DOHH2 (cell line): ENCODE measurements at regions not wholly inside any gene's neighbourhood (a gene's known extent, or its start where the extent isn't known, plus 50 kb on each side); places are given as distances from the start of the nearest gene placed in this dataset.

ENCODE experiments used
- H3F3A ChIP-seq: fragments of 200-600 bp; sonication (generic), shearing (Covaris generic); 2 replicates; pipeline ENCODE4 v1.6.0; 2016; ENCODE audit warnings: antibody characterized with exemption, mild to moderate bottlenecking; ENCODE audit not compliant: control insufficient read depth, insufficient read depth
- H3K27ac ChIP-seq: fragments of 200-600 bp; sonication (generic); 2 replicates; pipeline ENCODE4 v1.5.1; 2014; ENCODE audit warnings: low read depth, mild to moderate bottlenecking, low read length, moderate library complexity
- H3K27me3 ChIP-seq: fragments of 200-600 bp; sonication (generic); 2 replicates; pipeline ENCODE4 v1.6.1; 2014; ENCODE audit warnings: mild to moderate bottlenecking, low read length, mixed read lengths; ENCODE audit not compliant: control insufficient read depth
- H3K36me3 ChIP-seq: fragments of 200-600 bp; sonication (generic); 2 replicates; pipeline ENCODE4 v1.6.1; 2014; ENCODE audit warnings: mild to moderate bottlenecking, low read length, moderate library complexity, mixed read lengths; ENCODE audit not compliant: control insufficient read depth
- H3K4me1 ChIP-seq: fragments of 200-600 bp; sonication (generic); 2 replicates; pipeline ENCODE4 v1.6.1; 2014; ENCODE audit warnings: mild to moderate bottlenecking, low read length, mixed read lengths; ENCODE audit not compliant: control insufficient read depth
- H3K4me2 ChIP-seq: fragments of 200-600 bp; sonication (generic); 2 replicates; pipeline ENCODE4 v1.6.0; 2014; ENCODE audit warnings: mild to moderate bottlenecking, low read length, moderate library complexity
- H3K4me3 ChIP-seq: fragments of 200-600 bp; sonication (generic); 2 replicates; pipeline ENCODE4 v1.5.1; 2014; ENCODE audit warnings: mild to moderate bottlenecking, low read length, mixed read lengths
- H3K79me2 ChIP-seq: fragments of 200-600 bp; sonication (generic); 2 replicates; pipeline ENCODE4 v1.6.1; 2014; ENCODE audit warnings: mild to moderate bottlenecking, low read length, mixed read lengths; ENCODE audit not compliant: control insufficient read depth
- H3K9me2 ChIP-seq: fragments of 200-600 bp; sonication (generic); replicated peaks from 2 replicates; pipeline ENCODE4 v1.6.1; 2014; ENCODE audit warnings: mild to moderate bottlenecking, low read length, mixed read lengths; ENCODE audit not compliant: control insufficient read depth
- H3K9me3 ChIP-seq: fragments of 200-600 bp; sonication (generic); 2 replicates; pipeline ENCODE4 v1.6.1; 2014; ENCODE audit warnings: antibody characterized with exemption, low read length, mixed read lengths; ENCODE audit not compliant: control insufficient read depth, insufficient read depth
- H4K20me1 ChIP-seq: fragments of 200-600 bp; sonication (generic); 2 replicates; pipeline ENCODE4 v1.6.0; 2014; ENCODE audit warnings: low read depth, mild to moderate bottlenecking, antibody characterized with exemption, low read length, moderate library complexity; ENCODE audit not compliant: control insufficient read depth, insufficient read depth
- CTCF ChIP-seq: fragments of 200-600 bp; sonication (generic); IDR thresholded peaks from one replicate; pipeline ENCODE4 v1.5.1; 2014; ENCODE audit warnings: antibody characterized with exemption, mild to moderate bottlenecking, low read depth, low read length; ENCODE audit not compliant: poor library complexity, severe bottlenecking
- EZH2phosphoT487 ChIP-seq: fragments of 200-600 bp; sonication (generic); IDR thresholded peaks from 2 replicates; pipeline ENCODE4 v1.6.1; 2017; ENCODE audit warnings: borderline replicate concordance, mild to moderate bottlenecking, antibody characterized with exemption, low read length, moderate library complexity, mixed read lengths

GRCh38 chr15:35166730-35167359, 81.8 kb upstream of the NANOGP8 start:
- Histone ChIP-seq H3K9me2 (no peaks in the 10 kb centered on the region), H3K4me2 (no peak overlapping the region), H3K27ac (no peak overlapping the region), H4K20me1 (no peaks in the 10 kb centered on the region), H3K4me1 (no peaks in the 10 kb centered on the region), H3K79me2 (no peaks in the 10 kb centered on the region), H3F3A (no peaks in the 10 kb centered on the region), H3K27me3 (peaks cover 12% of the 10 kb centered on the region), H3K9me3 (no peaks in the 10 kb centered on the region), H3K4me3 (no peak overlapping the region), H3K36me3 (no peaks in the 10 kb centered on the region)
- TF ChIP-seq CTCF = no peak
- no peak for TF ChIP-seq EZH2phosphoT487

DNA sequence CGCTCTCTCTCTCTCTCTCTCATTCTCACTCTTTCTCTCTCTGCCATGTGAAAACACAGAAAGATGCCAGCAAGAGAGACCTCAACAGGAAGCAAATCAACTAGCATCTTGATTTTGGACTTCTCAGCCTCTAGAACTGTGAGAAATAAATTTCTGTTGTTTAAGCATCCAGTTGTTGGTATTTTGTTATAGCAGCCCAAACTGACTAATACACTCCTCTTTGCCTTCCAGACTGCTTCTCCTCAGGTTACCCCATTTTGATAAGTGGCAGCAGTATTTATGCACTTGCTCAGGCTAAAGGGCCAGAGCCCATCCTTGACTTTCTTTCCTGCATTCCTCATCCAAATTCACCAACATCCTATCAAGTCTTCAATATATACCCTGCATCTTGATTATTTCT, 76.6 kb upstream of the NANOGP8 start:
- no peaks in the 10 kb centered on the region for H3K36me3 ChIP-seq
- H3K79me2 ChIP-seq = no peaks in the 10 kb centered on the region
- no peaks in the 10 kb centered on the region for H3K4me1 ChIP-seq
- H3K4me2 ChIP-seq = no peak overlapping the region
- H4K20me1 ChIP-seq = no peaks in the 10 kb centered on the region
- peaks cover 3% of the 10 kb centered on the region; the same call in 1 of the 2 replicates for H3K27me3 ChIP-seq
- no peaks in the 10 kb centered on the region for H3F3A ChIP-seq
- TF ChIP-seq CTCF = no peak
- TF ChIP-seq EZH2phosphoT487 = no peak
- no peaks in the 10 kb centered on the region for H3K9me3 ChIP-seq
- H3K9me2 ChIP-seq = no peaks in the 10 kb centered on the region
- no peak overlapping the region for H3K27ac ChIP-seq
- no peak overlapping the region for H3K4me3 ChIP-seq

- Histone ChIP-seq H3K79me2 (no peaks in the 10 kb centered on the region), H3K27me3 (peaks cover 3% of the 10 kb centered on the region; the same call in 1 of the 2 replicates), H3F3A (no peaks in the 10 kb centered on the region), H3K27ac (no peak overlapping the region), H3K9me3 (no peaks in the 10 kb centered on the region), H3K36me3 (no peaks in the 10 kb centered on the region), H3K4me2 (no peak overlapping the region), H3K4me3 (no peak overlapping the region), H4K20me1 (no peaks in the 10 kb centered on the region), H3K9me2 (no peaks in the 10 kb centered on the region), H3K4me1 (no peaks in the 10 kb centered on the region)
- no peak for TF ChIP-seq EZH2phosphoT487
- TF ChIP-seq CTCF = no peak
Measured at GRCh38 chr15:35159170-35159569, 74.1 kb upstream of the NANOGP8 start.
